ENCODE measurements at regions not wholly inside any gene's neighbourhood (a gene's known extent, or its start where the extent isn't known, plus 50 kb on each side); places are given as distances from the start of the nearest gene placed in this dataset.
A peak's percentile ranks its signal among the peaks of the same experiment; 100 is the strongest.

DNA sequence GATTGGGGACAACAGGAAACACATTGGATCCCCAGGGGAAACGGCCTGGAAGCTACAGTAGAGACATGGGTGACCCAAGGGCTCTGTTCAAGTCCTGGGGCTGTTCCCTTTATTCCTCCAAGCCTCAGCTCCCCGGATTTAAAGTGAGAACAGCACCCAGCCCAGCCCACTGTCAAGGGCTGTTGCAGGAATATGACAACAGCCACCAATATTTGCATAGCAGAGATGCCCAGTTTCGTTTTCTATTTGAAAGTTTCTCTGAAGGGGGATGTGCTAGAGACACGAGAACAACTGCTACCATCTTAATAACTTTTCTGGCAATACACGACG lies 81.1 kb upstream of the WNT7B start:
- Mint-ChIP-seq H3K36me3 (ENCODE audit: low read depth) (no peaks in the 10 kb centered on the region), H3K27me3 (ENCODE audit: insufficient read depth) (peaks cover 22% of the 10 kb centered on the region), H3K9me3 (no peaks in the 10 kb centered on the region), H3K4me3 (no peak overlapping the region), H3K4me1 (peaks cover 9% of the 10 kb centered on the region), H3K27ac (no peak overlapping the region)
- no peaks in the 10 kb centered on the region for H3K36me3 ChIP-seq (ENCODE audit: control insufficient read depth, insufficient read depth, low read length)
- DNase-seq: no peak
- H3K4me1 ChIP-seq (ENCODE audit: control insufficient read depth, insufficient read depth, low read length): no peaks in the 10 kb centered on the region
- WGBS, 2 experiments (ENCODE audit: insufficient coverage in 1 of 2, insufficient read length in 1 of 2): 78 to 91% methylated on average over 4 of the region's 6 CpGs
- H3K27me3 ChIP-seq (ENCODE audit: control insufficient read depth, insufficient read depth, low read length, poor library complexity, severe bottlenecking): peaks cover 40% of the 10 kb centered on the region
- no peak overlapping the region for H3K9ac ChIP-seq (ENCODE audit: extremely low read depth, low read length, poor library complexity, severe bottlenecking)
- no peak overlapping the region for H3K27ac ChIP-seq (ENCODE audit: low read depth, low read length)
- H3K4me3 ChIP-seq (ENCODE audit: low read length): no peak overlapping the region
- TF ChIP-seq, protein P1, sequence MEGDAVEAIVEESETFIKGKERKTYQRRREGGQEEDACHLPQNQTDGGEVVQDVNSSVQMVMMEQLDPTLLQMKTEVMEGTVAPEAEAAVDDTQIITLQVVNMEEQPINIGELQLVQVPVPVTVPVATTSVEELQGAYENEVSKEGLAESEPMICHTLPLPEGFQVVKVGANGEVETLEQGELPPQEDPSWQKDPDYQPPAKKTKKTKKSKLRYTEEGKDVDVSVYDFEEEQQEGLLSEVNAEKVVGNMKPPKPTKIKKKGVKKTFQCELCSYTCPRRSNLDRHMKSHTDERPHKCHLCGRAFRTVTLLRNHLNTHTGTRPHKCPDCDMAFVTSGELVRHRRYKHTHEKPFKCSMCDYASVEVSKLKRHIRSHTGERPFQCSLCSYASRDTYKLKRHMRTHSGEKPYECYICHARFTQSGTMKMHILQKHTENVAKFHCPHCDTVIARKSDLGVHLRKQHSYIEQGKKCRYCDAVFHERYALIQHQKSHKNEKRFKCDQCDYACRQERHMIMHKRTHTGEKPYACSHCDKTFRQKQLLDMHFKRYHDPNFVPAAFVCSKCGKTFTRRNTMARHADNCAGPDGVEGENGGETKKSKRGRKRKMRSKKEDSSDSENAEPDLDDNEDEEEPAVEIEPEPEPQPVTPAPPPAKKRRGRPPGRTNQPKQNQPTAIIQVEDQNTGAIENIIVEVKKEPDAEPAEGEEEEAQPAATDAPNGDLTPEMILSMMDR (conservative IDR thresholded peaks at IDR 0.05): no peak
- no peaks in the 10 kb centered on the region for H3K9me3 ChIP-seq (ENCODE audit: control insufficient read depth, low read length)

DNA sequence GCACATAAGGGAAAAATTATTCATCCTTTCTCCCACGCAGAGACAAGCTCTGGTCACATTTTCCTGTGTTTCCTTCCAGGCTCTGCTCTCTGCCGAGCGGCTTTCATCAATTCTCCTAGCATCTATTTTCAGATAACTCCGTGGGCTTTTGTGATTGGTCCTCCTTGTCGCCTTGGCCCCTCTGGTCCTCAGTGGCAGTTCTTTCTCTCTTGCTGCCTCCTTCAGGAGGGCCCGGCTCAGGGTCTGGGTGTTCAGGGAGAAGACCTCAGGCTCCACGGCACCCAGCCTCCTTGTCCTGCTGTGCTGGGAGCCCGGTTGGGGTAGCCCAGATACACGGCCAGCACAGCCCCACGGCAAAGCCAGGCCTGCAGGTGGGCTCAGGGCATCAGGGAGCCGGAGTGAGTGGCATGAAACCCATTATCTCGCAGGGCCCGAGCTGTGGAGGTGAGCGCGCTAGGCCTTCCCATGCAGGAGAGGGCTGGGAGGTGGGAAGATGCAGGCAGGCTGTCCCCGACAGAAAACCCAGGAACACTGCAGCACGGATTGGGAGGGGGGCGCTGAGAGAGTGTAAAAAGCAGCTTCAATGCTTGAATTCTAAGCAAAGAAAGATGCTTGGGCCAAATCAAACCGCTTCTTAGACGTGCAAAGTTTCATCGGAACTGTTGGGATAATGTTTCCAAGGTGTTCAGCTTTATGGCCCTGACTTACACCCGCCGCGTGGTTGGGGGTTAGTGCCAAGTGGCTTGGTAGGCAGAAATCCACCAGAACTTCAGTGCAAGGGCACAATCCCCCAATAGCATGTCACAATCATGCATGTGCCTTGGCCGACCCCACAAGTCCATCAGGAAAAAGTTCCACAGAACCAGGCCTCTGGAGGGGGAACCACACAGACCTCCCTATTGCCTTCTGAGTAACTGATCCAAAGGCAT lies 81.9 kb upstream of the WNT7B start:
- DNase-seq: peak; percentile 32
- Histone ChIP-seq H3K9me3 (ENCODE audit: control insufficient read depth, low read length) (no peaks in the 10 kb centered on the region), H3K27ac (ENCODE audit: low read depth, low read length) (no peak overlapping the region), H3K4me1 (ENCODE audit: control insufficient read depth, insufficient read depth, low read length) (no peaks in the 10 kb centered on the region), H3K9ac (ENCODE audit: extremely low read depth, low read length, poor library complexity, severe bottlenecking) (no peak overlapping the region), H3K36me3 (ENCODE audit: control insufficient read depth, insufficient read depth, low read length) (no peaks in the 10 kb centered on the region), H3K27me3 (ENCODE audit: control insufficient read depth, insufficient read depth, low read length, poor library complexity, severe bottlenecking) (peaks cover 48% of the 10 kb centered on the region), H3K4me3 (ENCODE audit: low read length) (no peak overlapping the region)
- Mint-ChIP-seq H3K4me3 (no peak overlapping the region), H3K27ac (no peak overlapping the region), H3K27me3 (ENCODE audit: insufficient read depth) (peaks cover 29% of the 10 kb centered on the region), H3K36me3 (ENCODE audit: low read depth) (no peaks in the 10 kb centered on the region), H3K9me3 (no peaks in the 10 kb centered on the region), H3K4me1 (peaks cover 6% of the 10 kb centered on the region)
- 91 to 93% methylated on average over 18 to 25 of the region's 25 CpGs for WGBS, 2 experiments (ENCODE audit: insufficient coverage in 1 of 2, insufficient read length in 1 of 2)
- TF ChIP-seq, protein P1 (conservative IDR thresholded peaks at IDR 0.05): no peak

DNA sequence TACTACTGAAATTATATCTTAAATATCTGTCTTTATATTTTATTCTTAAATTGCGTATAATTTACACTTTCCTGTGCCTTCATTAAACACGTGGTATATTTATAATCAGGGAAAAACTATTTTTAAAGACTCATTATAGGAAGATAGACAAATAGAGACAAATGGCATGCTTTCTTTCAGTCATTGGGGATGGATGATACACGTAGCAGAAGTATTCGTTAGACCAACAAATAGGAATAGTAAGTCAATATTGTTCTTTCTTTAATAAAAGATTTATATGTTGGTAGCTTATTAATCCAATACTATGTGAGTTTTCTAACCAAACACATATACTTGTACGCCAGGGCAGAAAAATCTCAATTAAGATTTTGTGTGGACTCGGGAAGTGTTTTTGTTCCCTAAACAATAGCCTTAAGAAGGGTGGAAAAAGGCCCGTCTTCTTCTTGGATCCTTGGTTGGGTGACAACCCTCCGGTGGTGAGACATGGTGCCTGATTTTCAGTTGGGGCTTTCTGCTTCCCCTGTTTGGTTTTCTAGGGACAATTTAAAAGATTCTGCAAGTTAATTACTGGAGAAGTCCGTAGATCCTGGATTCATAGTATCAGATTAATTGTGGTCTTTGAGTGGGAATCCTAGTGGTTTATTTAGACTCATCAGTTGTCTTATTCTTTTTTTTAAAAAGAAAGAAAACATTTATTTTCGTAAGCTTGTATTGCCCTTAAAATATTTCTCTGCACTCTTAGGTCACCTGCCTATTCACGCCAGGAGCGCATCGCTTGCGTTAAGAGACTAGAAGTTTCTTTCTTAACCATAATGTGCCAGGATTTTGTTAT lies 83.5 kb upstream of the WNT7B start:
- Histone ChIP-seq H3K9me3 (ENCODE audit: control insufficient read depth, low read length) (no peaks in the 10 kb centered on the region), H3K27me3 (ENCODE audit: control insufficient read depth, insufficient read depth, low read length, poor library complexity, severe bottlenecking) (peaks cover 65% of the 10 kb centered on the region), H3K4me1 (ENCODE audit: control insufficient read depth, insufficient read depth, low read length) (no peaks in the 10 kb centered on the region), H3K27ac (ENCODE audit: low read depth, low read length) (no peak overlapping the region), H3K36me3 (ENCODE audit: control insufficient read depth, insufficient read depth, low read length) (no peaks in the 10 kb centered on the region), H3K9ac (ENCODE audit: extremely low read depth, low read length, poor library complexity, severe bottlenecking) (peak overlapping the region; percentile 11), H3K4me3 (ENCODE audit: low read length) (no peak overlapping the region)
- Mint-ChIP-seq H3K27ac (no peak overlapping the region), H3K4me1 (peaks cover 6% of the 10 kb centered on the region), H3K9me3 (no peaks in the 10 kb centered on the region), H3K27me3 (ENCODE audit: insufficient read depth) (peaks cover 43% of the 10 kb centered on the region), H3K36me3 (ENCODE audit: low read depth) (no peaks in the 10 kb centered on the region), H3K4me3 (peak overlapping the region; percentile 25)
- DNase-seq: peak; percentile 40
- TF ChIP-seq, protein P1 (conservative IDR thresholded peaks at IDR 0.05): peak; percentile 34
- WGBS, 2 experiments (ENCODE audit: insufficient coverage in 1 of 2, insufficient read length in 1 of 2): 87 to 93% methylated on average over 10 to 13 of the region's 14 CpGs

Measured in endodermal cell (in vitro differentiated cells).